HFF-Myc (cell line): ENCODE measurements at regions not wholly inside any gene's neighbourhood (a gene's known extent, or its start where the extent isn't known, plus 50 kb on each side); places are given as distances from the start of the nearest gene placed in this dataset.
A peak's percentile ranks its signal among the peaks of the same experiment; 100 is the strongest.

ENCODE experiments used
- DNase-seq: peaks from one replicate; pipeline ENCODE4 v3.0.0-alpha.2; 2011; ENCODE audit warnings: low read depth; ENCODE audit errors: extremely low read depth
- H3K4me3 ChIP-seq: replicated peaks from 2 replicates; pipeline ENCODE4 v1.5.1; 2011; ENCODE audit warnings: low read depth, mild to moderate bottlenecking, control low read depth, low read length
- TF ChIP-seq, protein P1 (sequence below): IDR thresholded peaks from 2 replicates; pipeline ENCODE4 v1.5.1; 2012; ENCODE audit warnings: mild to moderate bottlenecking, low read depth, low read length, control low read depth; ENCODE audit errors: missing control alignments

DNA sequence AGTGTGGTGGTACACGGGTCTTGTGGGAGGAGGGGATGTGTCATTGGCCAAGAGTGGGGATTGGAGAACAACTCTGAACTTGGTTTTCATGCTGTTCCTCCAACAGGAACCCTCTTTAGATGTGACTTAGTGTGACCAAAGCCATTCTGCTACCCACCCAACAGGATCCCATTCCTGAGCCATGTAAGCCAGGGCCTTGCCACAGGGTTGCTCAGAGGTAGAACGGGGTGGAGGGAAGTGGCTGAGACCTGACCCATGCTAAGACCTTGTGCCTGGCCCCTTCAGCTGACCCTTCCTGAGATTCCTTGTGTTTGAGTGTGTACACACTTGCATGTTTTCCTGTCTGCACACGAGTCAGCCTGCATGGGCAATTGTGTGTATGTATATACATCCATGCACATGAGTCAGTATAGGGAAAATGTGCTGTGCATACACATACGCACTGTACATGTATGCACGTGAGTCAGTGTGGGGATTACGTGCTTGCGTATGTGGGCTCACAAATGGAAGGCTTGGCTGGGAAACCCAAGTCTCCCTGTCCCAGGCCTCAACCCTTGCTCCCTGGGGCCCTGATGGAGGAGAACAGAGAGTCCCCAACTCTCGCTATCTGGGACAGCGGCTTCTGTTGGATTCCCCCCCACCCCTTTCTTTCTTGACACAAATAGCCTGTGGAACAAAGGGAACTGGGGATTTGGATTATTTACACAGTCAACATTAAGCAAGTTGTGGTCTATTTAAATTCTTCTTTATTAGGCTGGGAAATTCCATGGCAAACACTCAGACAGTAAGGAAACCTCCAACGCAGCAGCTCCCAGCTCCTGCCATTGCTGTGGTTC, 339.8 kb downstream of the DYSF start:
- H3K4me3 ChIP-seq = no peak overlapping the region
- no peak for DNase-seq
- TF ChIP-seq, protein P1, sequence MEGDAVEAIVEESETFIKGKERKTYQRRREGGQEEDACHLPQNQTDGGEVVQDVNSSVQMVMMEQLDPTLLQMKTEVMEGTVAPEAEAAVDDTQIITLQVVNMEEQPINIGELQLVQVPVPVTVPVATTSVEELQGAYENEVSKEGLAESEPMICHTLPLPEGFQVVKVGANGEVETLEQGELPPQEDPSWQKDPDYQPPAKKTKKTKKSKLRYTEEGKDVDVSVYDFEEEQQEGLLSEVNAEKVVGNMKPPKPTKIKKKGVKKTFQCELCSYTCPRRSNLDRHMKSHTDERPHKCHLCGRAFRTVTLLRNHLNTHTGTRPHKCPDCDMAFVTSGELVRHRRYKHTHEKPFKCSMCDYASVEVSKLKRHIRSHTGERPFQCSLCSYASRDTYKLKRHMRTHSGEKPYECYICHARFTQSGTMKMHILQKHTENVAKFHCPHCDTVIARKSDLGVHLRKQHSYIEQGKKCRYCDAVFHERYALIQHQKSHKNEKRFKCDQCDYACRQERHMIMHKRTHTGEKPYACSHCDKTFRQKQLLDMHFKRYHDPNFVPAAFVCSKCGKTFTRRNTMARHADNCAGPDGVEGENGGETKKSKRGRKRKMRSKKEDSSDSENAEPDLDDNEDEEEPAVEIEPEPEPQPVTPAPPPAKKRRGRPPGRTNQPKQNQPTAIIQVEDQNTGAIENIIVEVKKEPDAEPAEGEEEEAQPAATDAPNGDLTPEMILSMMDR = no peak

DNA sequence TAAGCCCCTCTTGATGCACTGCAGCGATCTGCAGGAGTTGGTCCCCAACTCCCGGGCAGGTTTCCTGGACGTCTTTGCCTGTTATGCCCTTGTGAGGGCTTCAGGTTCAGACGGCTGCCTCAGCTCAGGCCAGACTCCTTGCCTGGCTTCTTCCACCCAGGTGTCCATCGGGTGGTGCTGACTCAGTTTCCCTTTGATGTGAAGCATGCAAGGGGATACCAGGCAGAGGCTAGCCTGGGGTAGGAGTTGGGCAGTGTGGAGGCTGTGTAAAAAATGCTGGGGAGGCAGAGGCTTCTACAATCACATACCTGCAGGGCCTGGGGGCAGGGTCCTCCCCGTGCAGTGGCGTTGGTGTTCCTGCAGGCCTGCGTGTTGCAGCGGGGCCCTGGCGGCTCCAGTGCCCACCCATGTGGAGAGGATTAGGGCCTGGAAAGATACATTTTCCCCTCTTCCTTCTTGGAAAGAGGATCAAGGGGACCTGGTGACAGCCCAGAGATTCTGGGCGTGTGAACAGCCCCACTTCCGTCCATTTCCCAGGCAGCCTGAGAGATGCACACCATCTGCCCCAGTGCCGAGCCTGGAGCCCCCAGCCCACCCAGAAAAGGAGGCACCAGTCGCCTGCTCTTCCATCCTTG, 338.3 kb downstream of the DYSF start:
- H3K4me3 ChIP-seq = no peak overlapping the region
- TF ChIP-seq, protein P1 = no peak
- no peak for DNase-seq

DNA sequence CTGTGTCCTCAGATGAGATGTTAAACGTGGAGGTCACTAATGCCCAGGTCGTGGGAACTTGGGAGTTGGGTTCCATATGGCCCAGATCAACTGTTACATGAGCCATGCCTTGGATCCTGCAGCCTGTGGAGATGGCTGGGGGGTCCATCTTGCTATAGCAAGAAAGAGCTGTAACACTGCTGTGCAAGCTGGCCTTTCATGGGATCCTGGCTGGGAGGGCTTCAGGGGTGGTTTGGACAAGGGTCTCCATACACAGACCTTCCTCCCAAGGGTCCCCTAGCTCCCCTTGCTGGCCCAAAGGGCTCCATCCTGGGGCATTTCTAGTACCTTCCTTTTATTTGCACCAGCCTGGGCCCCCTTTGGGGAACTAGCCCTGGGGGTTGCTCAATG, 337.7 kb downstream of the DYSF start:
- no peak for DNase-seq
- TF ChIP-seq, protein P1 = no peak
- no peak overlapping the region for H3K4me3 ChIP-seq

DNA sequence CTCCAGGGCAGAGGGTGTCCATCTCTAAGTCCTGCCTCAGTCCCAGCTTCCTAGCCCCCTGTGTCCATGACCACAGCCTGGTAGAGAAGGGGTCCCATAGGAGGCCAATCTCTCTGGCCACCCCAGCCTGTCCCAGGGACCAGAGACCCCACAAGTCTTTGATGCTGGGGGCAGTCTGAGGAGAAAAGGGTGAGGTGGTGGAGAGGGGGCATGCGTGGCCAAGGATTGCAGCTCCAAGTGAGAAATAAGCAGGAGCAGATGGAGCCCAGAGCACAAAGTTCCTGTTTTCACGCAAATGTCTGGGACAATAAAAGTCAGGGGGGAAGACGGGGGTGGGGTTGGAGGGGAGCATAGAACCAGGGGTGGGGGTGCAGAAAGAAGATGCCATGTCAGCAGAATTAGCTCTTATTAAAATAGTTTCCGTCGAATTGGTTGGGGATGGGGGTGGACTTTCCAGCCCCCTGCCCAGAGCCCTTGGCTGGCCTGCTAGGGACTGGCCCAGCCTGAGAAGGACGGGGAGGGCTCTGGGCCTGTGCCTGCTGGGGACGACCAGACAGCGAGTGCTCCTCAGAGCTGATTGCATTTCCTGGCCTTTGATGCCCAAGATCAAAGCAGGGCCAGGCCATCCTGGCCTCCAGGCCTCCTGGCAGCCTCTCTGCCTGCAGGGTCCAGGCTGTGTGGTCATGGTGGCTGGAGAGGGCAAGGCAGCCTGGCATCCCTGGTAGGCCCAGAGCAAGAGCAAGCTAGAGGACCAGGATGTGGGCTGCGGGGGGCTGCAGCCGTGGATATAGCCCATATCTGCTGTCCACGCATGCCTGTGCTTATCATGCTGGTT, 337.1 kb downstream of the DYSF start:
- no peak for DNase-seq
- TF ChIP-seq, protein P1 = no peak
- H3K4me3 ChIP-seq = no peak overlapping the region

DNA sequence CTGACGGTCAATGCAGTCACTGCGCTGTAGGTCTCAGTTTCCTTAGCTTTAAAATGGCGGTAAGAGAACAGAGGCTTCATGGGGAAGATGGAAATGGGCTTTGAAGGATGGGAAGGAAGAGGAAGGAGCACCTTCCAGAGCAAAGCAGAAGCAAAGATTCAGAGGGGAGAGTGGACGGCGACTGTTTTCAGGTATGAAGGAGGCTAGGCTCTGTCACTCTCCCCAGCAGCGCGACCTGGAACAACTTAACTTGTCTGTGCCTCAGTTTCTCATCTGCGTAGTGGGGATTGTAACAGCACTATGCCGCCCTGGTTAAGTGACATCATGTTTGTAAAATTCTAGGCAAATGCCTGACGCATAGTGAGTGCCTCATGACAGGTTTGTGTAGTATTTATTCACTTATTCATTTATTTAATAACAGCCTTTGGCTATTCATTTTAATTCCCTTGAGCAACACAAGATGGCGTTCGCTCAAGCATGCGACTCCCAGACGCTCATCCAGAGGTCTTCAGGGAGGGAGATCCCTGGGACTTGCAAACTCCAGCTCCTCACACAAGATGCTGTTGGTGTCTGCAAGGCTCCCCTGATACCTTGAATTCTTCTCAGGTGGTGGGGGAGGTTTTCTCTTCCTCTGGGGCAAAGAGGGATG, 336.3 kb downstream of the DYSF start:
- TF ChIP-seq, protein P1 = peak; percentile 43
- no peak overlapping the region for H3K4me3 ChIP-seq
- no peak for DNase-seq

DNA sequence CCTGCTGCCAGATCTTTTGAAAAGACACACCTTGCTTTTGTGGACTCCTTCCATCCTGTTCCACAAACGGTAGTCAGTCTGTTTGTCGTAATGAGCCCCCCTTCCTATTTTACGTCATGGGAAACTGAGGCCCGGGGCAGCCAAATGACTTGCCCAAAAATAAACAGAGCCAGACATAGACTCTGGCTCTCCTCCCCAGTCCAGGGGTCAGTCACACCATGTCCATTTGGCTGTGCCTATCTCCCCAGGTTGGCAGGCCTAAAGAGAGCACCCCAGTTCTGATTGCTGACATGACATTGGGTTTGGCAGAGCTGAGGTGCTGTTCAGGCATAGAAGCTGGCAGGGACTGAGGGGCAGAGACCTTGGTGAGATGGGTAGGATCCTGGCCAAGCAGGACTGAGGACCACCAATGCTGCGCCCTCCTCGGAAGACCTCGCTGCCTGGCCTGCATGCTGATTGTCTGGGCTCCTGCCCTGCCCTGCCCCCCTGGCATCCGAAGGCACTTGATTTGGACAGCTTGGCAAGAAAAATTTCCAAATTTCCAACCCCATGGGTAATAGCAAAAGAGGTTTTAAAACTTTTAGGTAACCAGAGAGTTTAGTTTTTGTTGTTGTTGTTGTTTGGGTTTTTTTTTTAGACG, 335.4 kb downstream of the DYSF start:
- H3K4me3 ChIP-seq = no peak overlapping the region
- DNase-seq = no peak

More for the DNA sequence above, 335.4 kb downstream of the DYSF start:
- TF ChIP-seq, protein P1 = no peak
